Neuronal stem cell (in vitro differentiated cells): ENCODE measurements at regions not wholly inside any gene's neighbourhood (a gene's known extent, or its start where the extent isn't known, plus 50 kb on each side); places are given as distances from the start of the nearest gene placed in this dataset.

Source experiments
- DNase-seq: peaks from one replicate; pipeline ENCODE4 v3.0.0-alpha.2; 2013; ENCODE audit warnings: low spot score
- H2AFZ ChIP-seq: one replicate; pipeline ENCODE4 v1.6.1; 2013; ENCODE audit warnings: mild to moderate bottlenecking, low read length, inconsistent platforms
- H2AK5ac ChIP-seq: 2 replicates; pipeline ENCODE4 v1.6.1; 2013; ENCODE audit warnings: low read depth, mild to moderate bottlenecking, inconsistent platforms, low read length, moderate library complexity, mixed read lengths
- H2BK120ac ChIP-seq: 2 replicates; pipeline ENCODE4 v1.6.1; 2013; ENCODE audit warnings: low read depth, mild to moderate bottlenecking, inconsistent platforms, low read length, moderate library complexity, mixed read lengths
- H2BK12ac ChIP-seq: one replicate; pipeline ENCODE4 v1.6.1; 2013; ENCODE audit warnings: low read length, inconsistent platforms
- H2BK15ac ChIP-seq: 2 replicates; pipeline ENCODE4 v1.6.1; 2013; ENCODE audit warnings: mild to moderate bottlenecking, low read length, inconsistent platforms, mixed read lengths
- H2BK5ac ChIP-seq: one replicate; pipeline ENCODE4 v1.6.1; 2013; ENCODE audit warnings: inconsistent platforms, mild to moderate bottlenecking, low read length, moderate library complexity
- H3K14ac ChIP-seq: one replicate; pipeline ENCODE4 v1.6.1; 2013; ENCODE audit warnings: low read length, inconsistent platforms
- H3K18ac ChIP-seq: 2 replicates; pipeline ENCODE4 v1.6.1; 2013; ENCODE audit warnings: low read length, inconsistent platforms
- H3K23ac ChIP-seq: 2 replicates; pipeline ENCODE4 v1.6.1; 2013; ENCODE audit warnings: low read depth, mild to moderate bottlenecking, mixed read lengths, low read length, inconsistent platforms; ENCODE audit not compliant: poor library complexity
- H3K27ac ChIP-seq: replicated peaks from 3 replicates; pipeline ENCODE4 v1.5.1; 2013; ENCODE audit warnings: low read length, inconsistent platforms
- H3K27me3 ChIP-seq, 3 experiments: 2 replicates each; pipeline ENCODE4 v1.6.1; 2013; ENCODE audit warnings: low read length in 3 of 3, mild to moderate bottlenecking in 2 of 3, inconsistent platforms in 1 of 3, low read depth in 1 of 3, mixed read lengths in 1 of 3, moderate library complexity in 1 of 3; ENCODE audit not compliant: control insufficient read depth in 3 of 3, insufficient read depth in 3 of 3
- H3K36me3 ChIP-seq, 2 donors: replicated peaks in 1 of 2; 2 replicates each; pipeline ENCODE4 v1.6.1; 2013; ENCODE audit warnings: low read length in 2 of 2; ENCODE audit not compliant: control insufficient read depth in 2 of 2, insufficient read depth in 2 of 2
- H3K4ac ChIP-seq: 2 replicates; pipeline ENCODE4 v1.6.1; 2013; ENCODE audit warnings: inconsistent platforms, mild to moderate bottlenecking, low read length, moderate library complexity
- H3K4me1 ChIP-seq, 2 donors: 1 replicate in 1 of 2; 2 replicates in 1 of 2; pipeline ENCODE4 v1.6.1; 2013; ENCODE audit warnings: low read length in 2 of 2, low read depth in 1 of 2; ENCODE audit not compliant: control insufficient read depth in 2 of 2, insufficient read depth in 1 of 2
- H3K4me2 ChIP-seq: one replicate; pipeline ENCODE4 v1.6.1; 2013; ENCODE audit warnings: mild to moderate bottlenecking, low read length, inconsistent platforms; ENCODE audit not compliant: insufficient read depth, poor library complexity, severe bottlenecking
- H3K4me3 ChIP-seq, 2 donors: 2 replicates each; pipeline ENCODE4 v1.5.1; 2013; ENCODE audit warnings: low read length in 2 of 2, mild to moderate bottlenecking in 2 of 2, inconsistent platforms in 1 of 2, moderate library complexity in 1 of 2
- H3K79me1 ChIP-seq: one replicate; pipeline ENCODE4 v1.6.1; 2013; ENCODE audit warnings: low read depth, mild to moderate bottlenecking, inconsistent platforms, low read length, moderate library complexity
- H3K9ac ChIP-seq: one replicate; pipeline ENCODE4 v1.6.1; 2013; ENCODE audit warnings: mild to moderate bottlenecking, low read depth, low read length, inconsistent platforms; ENCODE audit not compliant: poor library complexity
- H3K9me3 ChIP-seq, 2 donors: replicated peaks in 1 of 2; 2 replicates each; pipeline versions ENCODE3 to v1.6.1; 2013; ENCODE audit warnings: low read length in 2 of 2, mild to moderate bottlenecking in 2 of 2, inconsistent platforms in 1 of 2, low read depth in 1 of 2, mixed read lengths in 1 of 2, moderate library complexity in 1 of 2; ENCODE audit not compliant: control insufficient read depth in 2 of 2, insufficient read depth in 1 of 2
- H4K8ac ChIP-seq: one replicate; pipeline ENCODE4 v1.6.1; 2013; ENCODE audit warnings: low read depth, mild to moderate bottlenecking, inconsistent platforms, low read length, moderate library complexity
- H4K91ac ChIP-seq: one replicate; pipeline ENCODE4 v1.6.1; 2013; ENCODE audit warnings: low read length, low read depth, mild to moderate bottlenecking, inconsistent platforms; ENCODE audit not compliant: poor library complexity
- WGBS, 2 donors: extraction: QIAGEN DNeasy Blood & Tissue Kit; methylation state at CpG; one replicate each; pipeline ENCODE4 v1.1.7; 2013; ENCODE audit warnings: missing lambda C conversion rate in 2 of 2, mixed read lengths in 1 of 2; ENCODE audit not compliant: insufficient read length in 2 of 2, insufficient replicate concordance in 1 of 2; ENCODE audit errors: extremely low coverage in 2 of 2; 5-methylcytosine and 5-hydroxymethylcytosine counted together

DNA sequence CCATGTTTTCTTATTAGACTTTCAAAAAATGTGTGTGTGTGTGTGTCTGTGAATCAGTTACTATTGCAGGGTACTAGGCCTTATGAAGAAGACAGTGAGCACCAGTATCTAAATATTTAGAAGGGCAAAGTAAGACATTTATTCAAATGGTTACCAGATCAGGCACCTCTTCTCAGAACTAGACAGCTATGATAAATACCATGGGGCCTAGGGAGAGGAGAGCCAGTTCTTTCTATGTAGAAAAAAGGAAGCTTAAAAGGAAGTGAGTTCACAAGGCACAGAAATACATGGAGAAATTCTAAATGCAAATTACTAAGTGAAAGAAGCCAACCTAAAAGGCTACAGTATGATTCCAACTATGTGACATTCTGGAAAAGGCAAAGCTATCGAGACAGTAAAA, 261.3 kb downstream of the SOX11 start:
- DNase-seq = no peak
- Histone ChIP-seq H3K14ac (no peak overlapping the region), H3K36me3 (no peaks in the 10 kb centered on the region), H2BK12ac (no peak overlapping the region), H3K4me1 (peaks cover 2% of the 10 kb centered on the region in 2 donors), H2BK120ac (no peak overlapping the region), H3K79me1 (no peaks in the 10 kb centered on the region), H3K4me2 (no peak overlapping the region), H3K18ac (no peak overlapping the region), H3K4me3 (no peak overlapping the region), H4K91ac (no peak overlapping the region), H3K9ac (no peak overlapping the region), H2BK15ac (no peak overlapping the region), H2BK5ac (no peak overlapping the region), H2AFZ (peak overlapping the region; percentile 38), H3K27ac (no peak overlapping the region), H3K27me3 (no peaks in the 10 kb centered on the region), H2AK5ac (no peak overlapping the region), H3K4ac (no peak overlapping the region), H4K8ac (no peak overlapping the region), H3K23ac (no peak overlapping the region), H3K9me3 (peaks cover 0 to 2% of the 10 kb centered on the region in 2 donors)
- WGBS, 2 donors = no CpG with 5 or more reads among the region's 1 CpG

- Histone ChIP-seq H3K4ac (no peak overlapping the region), H2BK5ac (no peak overlapping the region), H2BK12ac (no peak overlapping the region), H3K36me3 (no peaks in the 10 kb centered on the region), H2BK120ac (no peak overlapping the region), H4K91ac (no peak overlapping the region), H3K18ac (no peak overlapping the region), H3K9ac (no peak overlapping the region), H2AFZ (no peak overlapping the region), H2AK5ac (no peak overlapping the region), H3K27me3 (no peaks in the 10 kb centered on the region), H3K4me1 (peaks cover 2% of the 10 kb centered on the region in 2 donors), H2BK15ac (no peak overlapping the region), H4K8ac (no peak overlapping the region), H3K4me3 (no peak overlapping the region), H3K9me3 (peaks cover 0 to 7% of the 10 kb centered on the region in 2 donors), H3K79me1 (no peaks in the 10 kb centered on the region), H3K23ac (no peak overlapping the region), H3K4me2 (no peak overlapping the region), H3K27ac (no peak overlapping the region), H3K14ac (no peak overlapping the region)
- DNase-seq = no peak
- WGBS, 2 donors = no CpG with 5 or more reads among the region's 5 CpGs
These were observed 262.3 kb downstream of the SOX11 start for GRCh38 chr2:5954509-5954908.

- Histone ChIP-seq H3K14ac (no peak overlapping the region), H3K4me2 (no peak overlapping the region), H3K36me3 (no peaks in the 10 kb centered on the region), H3K4me1 (peaks cover 2% of the 10 kb centered on the region in 2 donors), H4K91ac (no peak overlapping the region), H2BK12ac (no peak overlapping the region), H2BK120ac (no peak overlapping the region), H3K79me1 (no peaks in the 10 kb centered on the region), H3K27me3 (no peaks in the 10 kb centered on the region), H3K18ac (no peak overlapping the region), H3K23ac (no peak overlapping the region), H3K9me3 (peaks cover 0 to 7% of the 10 kb centered on the region in 2 donors), H3K9ac (no peak overlapping the region), H3K27ac (no peak overlapping the region), H2BK15ac (no peak overlapping the region), H2AK5ac (no peak overlapping the region), H2BK5ac (no peak overlapping the region), H4K8ac (no peak overlapping the region), H3K4me3 (no peak overlapping the region), H2AFZ (peak overlapping the region; percentile 25), H3K4ac (no peak overlapping the region)
- DNase-seq = no peak
These were observed 263.7 kb downstream of the SOX11 start for GRCh38 chr2:5955921-5956320.

GRCh38 chr2:5959836-5960820, 267.9 kb downstream of the SOX11 start:
- no CpG with 5 or more reads among the region's 6 CpGs for WGBS, 2 donors
- Histone ChIP-seq H2BK15ac (no peak overlapping the region), H3K4me3 (no peak overlapping the region), H2AFZ (no peak overlapping the region), H3K14ac (no peak overlapping the region), H3K9me3 (peaks cover 0 to 7% of the 10 kb centered on the region in 2 donors), H3K4me2 (no peak overlapping the region), H3K27me3 (no peaks in the 10 kb centered on the region), H2AK5ac (no peak overlapping the region), H3K27ac (no peak overlapping the region), H3K23ac (no peak overlapping the region), H4K8ac (no peak overlapping the region), H2BK5ac (no peak overlapping the region), H3K36me3 (no peaks in the 10 kb centered on the region), H3K4me1 (no peaks in the 10 kb centered on the region), H3K4ac (no peak overlapping the region), H3K9ac (no peak overlapping the region), H3K18ac (peak overlapping the region; percentile 72), H3K79me1 (no peaks in the 10 kb centered on the region), H4K91ac (no peak overlapping the region), H2BK12ac (peak overlapping the region; percentile 33), H2BK120ac (no peak overlapping the region)
- no peak for DNase-seq
